ENCODE measurements at regions not wholly inside any gene's neighbourhood (a gene's known extent, or its start where the extent isn't known, plus 50 kb on each side); places are given as distances from the start of the nearest gene placed in this dataset.

- Histone ChIP-seq H3K9me3 (no peaks in the 10 kb centered on the region), H3K4me1 (no peaks in the 10 kb centered on the region), H3K4me3 (no peak overlapping the region), H3K27ac (no peak overlapping the region), H3K27me3 (no peaks in the 10 kb centered on the region), H3K36me3 (no peaks in the 10 kb centered on the region)
- no peak for TF ChIP-seq CTCF (IDR thresholded peaks at IDR 0.05)
- no peak for DNase-seq (ENCODE audit: low spot score in 2 of 2)
- intact Hi-C loops (cut with DNase I) = no loop called here
Observed at GRCh38 chr15:47523681-47524475, 193.4 kb upstream of the SEMA6D start.

- intact Hi-C loops (cut with DNase I) = no loop called here
- no peaks in the 10 kb centered on the region for H3K9me3 ChIP-seq
- no peak overlapping the region for H3K4me3 ChIP-seq
- no peaks in the 10 kb centered on the region for H3K27me3 ChIP-seq
- DNase-seq (ENCODE audit: low spot score in 2 of 2) = no peak
- TF ChIP-seq CTCF (IDR thresholded peaks at IDR 0.05) = no peak
- H3K4me1 ChIP-seq = no peaks in the 10 kb centered on the region
- no peak overlapping the region for H3K27ac ChIP-seq
- no peaks in the 10 kb centered on the region for H3K36me3 ChIP-seq
Observed at GRCh38 chr15:47529241-47529640, 188.1 kb upstream of the SEMA6D start.

- Histone ChIP-seq H3K9me3 (no peaks in the 10 kb centered on the region), H3K36me3 (no peaks in the 10 kb centered on the region), H3K27me3 (no peaks in the 10 kb centered on the region), H3K27ac (no peak overlapping the region), H3K4me3 (no peak overlapping the region), H3K4me1 (no peaks in the 10 kb centered on the region)
- DNase-seq (ENCODE audit: low spot score in 2 of 2) = no peak
- intact Hi-C loops (cut with DNase I) = no loop called here
- no peak for TF ChIP-seq CTCF (IDR thresholded peaks at IDR 0.05)
Observed at GRCh38 chr15:47534673-47535072, 182.6 kb upstream of the SEMA6D start.

- Histone ChIP-seq H3K27me3 (no peaks in the 10 kb centered on the region), H3K4me1 (peaks cover 0 to 2% of the 10 kb centered on the region in 2 donors), H3K9me3 (no peaks in the 10 kb centered on the region), H3K4me3 (no peak overlapping the region), H3K36me3 (no peaks in the 10 kb centered on the region), H3K27ac (no peak overlapping the region)
- intact Hi-C loops (cut with DNase I) = loop anchor here (10.0 kb wide), 1 partner anchor 197 kb away; no protein-coding TSS in a partner anchor
- no peak for DNase-seq (ENCODE audit: low spot score in 2 of 2)
- no peak for TF ChIP-seq CTCF (IDR thresholded peaks at IDR 0.05)
Observed at GRCh38 chr15:47541562-47541961, 175.7 kb upstream of the SEMA6D start.

- intact Hi-C loops (cut with DNase I) = loop anchor here (10.0 kb wide), 1 partner anchor 198 kb away; no protein-coding TSS in a partner anchor
- no peak for TF ChIP-seq CTCF (IDR thresholded peaks at IDR 0.05)
- no peaks in the 10 kb centered on the region for H3K36me3 ChIP-seq
- no peak for DNase-seq (ENCODE audit: low spot score in 2 of 2)
- H3K27ac ChIP-seq = no peak overlapping the region
- no peaks in the 10 kb centered on the region for H3K9me3 ChIP-seq
- no peak overlapping the region for H3K4me3 ChIP-seq
- H3K4me1 ChIP-seq = peaks cover 0 to 2% of the 10 kb centered on the region in 2 donors
- no peaks in the 10 kb centered on the region for H3K27me3 ChIP-seq
Observed at GRCh38 chr15:47542312-47542989, 174.9 kb upstream of the SEMA6D start.
